ENCODE measurements at regions not wholly inside any gene's neighbourhood (a gene's known extent, or its start where the extent isn't known, plus 50 kb on each side); places are given as distances from the start of the nearest gene placed in this dataset.

DNA sequence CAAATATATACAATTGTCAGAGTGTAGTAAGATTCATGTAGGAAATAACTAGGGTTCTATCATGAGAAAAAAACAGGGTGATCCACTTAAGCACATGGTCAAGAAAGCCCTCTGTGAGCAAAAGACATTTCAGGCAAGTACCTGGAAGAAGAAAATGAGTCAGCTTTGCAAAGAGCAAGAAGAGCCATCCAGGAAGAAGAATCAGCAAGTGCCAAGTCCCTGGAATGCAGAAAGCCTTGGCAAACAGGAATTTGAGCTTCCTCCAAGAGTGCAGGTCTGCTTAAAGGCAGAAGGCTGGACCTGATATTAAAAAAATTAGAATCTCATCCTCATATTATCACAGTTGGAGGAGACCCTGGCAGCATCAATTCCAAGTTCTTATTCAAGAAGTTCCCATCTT lies 188.5 kb upstream of the CELF4 start:
- peaks cover 3% of the 10 kb centered on the region; the same call in 1 of the 2 replicates for H3K4me1 ChIP-seq (ENCODE audit: control insufficient read depth, insufficient read depth, low read length)
- H3K27me3 ChIP-seq (ENCODE audit: control insufficient read depth, insufficient read depth, low read length) = no peaks in the 10 kb centered on the region
- no peak for DNase-seq (ENCODE audit: low read depth, low spot score)
- H3K9me3 ChIP-seq (ENCODE audit: control insufficient read depth, insufficient read depth, low read length) = no peaks in the 10 kb centered on the region
- no peak overlapping the region for H3K4me3 ChIP-seq (ENCODE audit: low read length)
- H3K36me3 ChIP-seq (ENCODE audit: control insufficient read depth, insufficient read depth, low read length) = no peaks in the 10 kb centered on the region
- H3K27ac ChIP-seq (ENCODE audit: low read length) = no peak overlapping the region

DNA sequence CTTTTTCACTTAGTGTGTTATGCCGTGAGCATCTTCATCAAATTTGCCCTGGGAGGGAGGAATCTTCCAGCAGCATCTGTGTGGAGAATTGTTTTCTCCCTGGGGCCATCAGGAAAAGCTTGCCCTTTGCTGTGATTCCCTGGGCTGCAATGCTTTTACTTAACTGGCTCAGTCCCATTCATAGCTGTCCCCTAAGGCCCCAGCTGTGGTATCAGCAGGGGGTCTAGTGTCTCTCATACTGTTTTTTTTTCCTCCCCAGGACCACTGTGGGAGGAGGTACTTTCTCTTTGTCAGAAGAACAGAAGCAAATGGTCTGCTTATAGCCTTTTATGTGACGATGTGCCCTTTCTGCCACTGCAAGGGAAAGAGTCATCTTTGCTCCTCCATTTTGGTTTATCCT lies 176.8 kb upstream of the CELF4 start:
- H3K4me3 ChIP-seq (ENCODE audit: low read length) = no peak overlapping the region
- peak; percentile 20 for DNase-seq (ENCODE audit: low read depth, low spot score)
- H3K36me3 ChIP-seq (ENCODE audit: control insufficient read depth, insufficient read depth, low read length) = no peaks in the 10 kb centered on the region
- H3K4me1 ChIP-seq (ENCODE audit: control insufficient read depth, insufficient read depth, low read length) = no peaks in the 10 kb centered on the region
- no CpG with 5 or more reads among the region's 2 CpGs for WGBS (ENCODE audit: insufficient coverage, insufficient read length)
- H3K27me3 ChIP-seq (ENCODE audit: control insufficient read depth, insufficient read depth, low read length) = no peaks in the 10 kb centered on the region
- no peaks in the 10 kb centered on the region for H3K9me3 ChIP-seq (ENCODE audit: control insufficient read depth, insufficient read depth, low read length)
- H3K27ac ChIP-seq (ENCODE audit: low read length) = no peak overlapping the region

DNA sequence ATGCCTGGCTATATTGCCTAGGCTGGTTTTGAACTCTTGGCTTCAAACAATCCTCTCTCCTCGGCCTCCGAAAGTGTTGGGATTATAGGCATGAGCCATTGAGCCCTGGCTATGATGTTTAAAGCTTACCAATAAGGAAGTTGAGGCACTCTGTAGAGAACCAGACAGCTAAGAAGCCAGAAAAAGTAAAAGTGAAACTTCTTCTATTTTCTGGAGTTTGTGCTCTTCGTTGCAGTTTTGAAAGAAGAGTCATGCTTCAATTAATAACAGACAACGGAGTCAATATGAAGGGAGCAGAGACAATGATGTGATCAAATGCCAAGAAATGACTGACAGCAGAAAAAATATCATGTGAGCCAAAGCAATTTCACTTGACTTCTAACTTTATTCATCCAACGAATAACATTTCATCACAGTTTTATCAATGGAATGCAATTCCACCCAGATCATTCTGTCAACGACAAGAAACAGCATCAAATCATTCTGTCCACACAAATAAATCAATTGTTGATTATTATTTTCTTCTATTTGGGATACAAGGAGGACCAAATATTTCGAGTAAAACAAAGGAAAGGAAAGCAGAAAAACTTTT lies 175.5 kb upstream of the CELF4 start:
- no peaks in the 10 kb centered on the region for H3K9me3 ChIP-seq (ENCODE audit: control insufficient read depth, insufficient read depth, low read length)
- no CpG with 5 or more reads among the region's 7 CpGs for WGBS (ENCODE audit: insufficient coverage, insufficient read length)
- H3K4me3 ChIP-seq (ENCODE audit: low read length) = no peak overlapping the region
- H3K4me1 ChIP-seq (ENCODE audit: control insufficient read depth, insufficient read depth, low read length) = no peaks in the 10 kb centered on the region
- H3K27me3 ChIP-seq (ENCODE audit: control insufficient read depth, insufficient read depth, low read length) = no peaks in the 10 kb centered on the region
- DNase-seq (ENCODE audit: low read depth, low spot score) = no peak
- no peak overlapping the region for H3K27ac ChIP-seq (ENCODE audit: low read length)
- no peaks in the 10 kb centered on the region for H3K36me3 ChIP-seq (ENCODE audit: control insufficient read depth, insufficient read depth, low read length)

DNA sequence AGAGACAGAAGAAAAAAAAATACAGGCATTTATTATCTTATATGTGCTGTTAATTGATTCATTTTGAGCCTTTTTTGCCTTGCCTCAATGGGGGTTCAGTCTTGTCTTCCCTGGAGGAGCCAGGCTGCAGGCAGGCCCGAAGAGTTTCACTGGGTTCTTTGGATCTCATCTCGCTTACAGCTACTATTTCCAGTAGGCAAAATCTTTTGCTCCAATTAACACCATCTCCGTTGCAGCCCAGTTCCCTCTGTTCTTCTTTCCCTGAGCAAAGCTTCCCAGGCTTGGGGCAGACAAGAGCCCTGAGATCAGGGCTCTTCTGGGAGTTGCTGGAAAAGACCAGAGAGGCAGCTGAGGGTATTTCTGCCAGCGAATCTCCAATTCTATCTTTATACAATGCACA lies 168.8 kb upstream of the CELF4 start:
- no peaks in the 10 kb centered on the region for H3K36me3 ChIP-seq (ENCODE audit: control insufficient read depth, insufficient read depth, low read length)
- H3K4me1 ChIP-seq (ENCODE audit: control insufficient read depth, insufficient read depth, low read length) = no peaks in the 10 kb centered on the region
- H3K27ac ChIP-seq (ENCODE audit: low read length) = no peak overlapping the region
- no peaks in the 10 kb centered on the region for H3K9me3 ChIP-seq (ENCODE audit: control insufficient read depth, insufficient read depth, low read length)
- no CpG with 5 or more reads among the region's 4 CpGs for WGBS (ENCODE audit: insufficient coverage, insufficient read length)
- H3K27me3 ChIP-seq (ENCODE audit: control insufficient read depth, insufficient read depth, low read length) = no peaks in the 10 kb centered on the region
- no peak overlapping the region for H3K4me3 ChIP-seq (ENCODE audit: low read length)
- no peak for DNase-seq (ENCODE audit: low read depth, low spot score)

DNA sequence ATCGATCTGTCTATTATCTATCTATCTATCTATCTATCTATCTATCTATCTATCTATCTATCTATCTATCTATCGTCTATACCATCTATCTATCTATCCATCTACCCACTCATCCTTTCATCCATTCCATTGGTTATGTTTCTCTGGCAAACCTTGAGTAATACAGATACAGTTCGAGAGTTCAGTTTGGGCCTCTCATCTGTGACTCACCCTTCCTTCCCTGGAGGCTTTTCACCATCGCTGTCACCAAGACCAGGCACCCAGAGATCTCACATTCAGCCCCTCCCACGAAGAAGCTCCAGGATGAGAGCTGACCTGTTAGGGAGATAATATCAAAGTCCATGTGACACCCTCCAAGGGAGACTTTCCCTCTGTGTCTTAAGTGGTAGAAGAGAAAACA lies 164.1 kb upstream of the CELF4 start:
- no peak for DNase-seq (ENCODE audit: low read depth, low spot score)
- H3K36me3 ChIP-seq (ENCODE audit: control insufficient read depth, insufficient read depth, low read length) = no peaks in the 10 kb centered on the region
- H3K4me3 ChIP-seq (ENCODE audit: low read length) = no peak overlapping the region
- no peaks in the 10 kb centered on the region for H3K27me3 ChIP-seq (ENCODE audit: control insufficient read depth, insufficient read depth, low read length)
- H3K4me1 ChIP-seq (ENCODE audit: control insufficient read depth, insufficient read depth, low read length) = no peaks in the 10 kb centered on the region
- WGBS (ENCODE audit: insufficient coverage, insufficient read length) = 100% methylated on average over 1 of the region's 5 CpGs
- H3K9me3 ChIP-seq (ENCODE audit: control insufficient read depth, insufficient read depth, low read length) = no peaks in the 10 kb centered on the region
- no peak overlapping the region for H3K27ac ChIP-seq (ENCODE audit: low read length)

DNA sequence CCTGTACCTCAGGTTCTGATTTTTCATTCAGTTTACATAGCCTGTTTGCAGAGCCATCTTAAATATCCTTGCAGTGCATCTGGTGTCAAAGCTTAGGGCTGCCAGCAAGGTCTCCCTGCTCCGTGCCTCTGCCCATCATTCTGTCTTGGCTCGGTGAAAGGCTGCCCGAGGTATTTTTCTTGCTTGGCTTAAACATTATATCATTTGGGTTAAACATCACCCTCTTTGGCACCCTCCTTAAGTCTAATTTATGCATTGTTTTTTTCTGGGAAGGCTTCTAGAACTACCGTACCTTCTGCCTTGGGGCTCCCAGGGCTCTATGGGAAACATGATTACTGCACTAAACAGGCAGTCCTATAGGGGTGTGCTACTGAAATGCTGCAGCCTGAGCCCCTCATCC lies 158.6 kb upstream of the CELF4 start:
- no CpG with 5 or more reads among the region's 4 CpGs for WGBS (ENCODE audit: insufficient coverage, insufficient read length)
- Histone ChIP-seq H3K4me1 (ENCODE audit: control insufficient read depth, insufficient read depth, low read length) (no peaks in the 10 kb centered on the region), H3K36me3 (ENCODE audit: control insufficient read depth, insufficient read depth, low read length) (no peaks in the 10 kb centered on the region), H3K27me3 (ENCODE audit: control insufficient read depth, insufficient read depth, low read length) (no peaks in the 10 kb centered on the region), H3K4me3 (ENCODE audit: low read length) (no peak overlapping the region), H3K9me3 (ENCODE audit: control insufficient read depth, insufficient read depth, low read length) (no peaks in the 10 kb centered on the region), H3K27ac (ENCODE audit: low read length) (no peak overlapping the region)
- DNase-seq (ENCODE audit: low read depth, low spot score) = no peak

DNA sequence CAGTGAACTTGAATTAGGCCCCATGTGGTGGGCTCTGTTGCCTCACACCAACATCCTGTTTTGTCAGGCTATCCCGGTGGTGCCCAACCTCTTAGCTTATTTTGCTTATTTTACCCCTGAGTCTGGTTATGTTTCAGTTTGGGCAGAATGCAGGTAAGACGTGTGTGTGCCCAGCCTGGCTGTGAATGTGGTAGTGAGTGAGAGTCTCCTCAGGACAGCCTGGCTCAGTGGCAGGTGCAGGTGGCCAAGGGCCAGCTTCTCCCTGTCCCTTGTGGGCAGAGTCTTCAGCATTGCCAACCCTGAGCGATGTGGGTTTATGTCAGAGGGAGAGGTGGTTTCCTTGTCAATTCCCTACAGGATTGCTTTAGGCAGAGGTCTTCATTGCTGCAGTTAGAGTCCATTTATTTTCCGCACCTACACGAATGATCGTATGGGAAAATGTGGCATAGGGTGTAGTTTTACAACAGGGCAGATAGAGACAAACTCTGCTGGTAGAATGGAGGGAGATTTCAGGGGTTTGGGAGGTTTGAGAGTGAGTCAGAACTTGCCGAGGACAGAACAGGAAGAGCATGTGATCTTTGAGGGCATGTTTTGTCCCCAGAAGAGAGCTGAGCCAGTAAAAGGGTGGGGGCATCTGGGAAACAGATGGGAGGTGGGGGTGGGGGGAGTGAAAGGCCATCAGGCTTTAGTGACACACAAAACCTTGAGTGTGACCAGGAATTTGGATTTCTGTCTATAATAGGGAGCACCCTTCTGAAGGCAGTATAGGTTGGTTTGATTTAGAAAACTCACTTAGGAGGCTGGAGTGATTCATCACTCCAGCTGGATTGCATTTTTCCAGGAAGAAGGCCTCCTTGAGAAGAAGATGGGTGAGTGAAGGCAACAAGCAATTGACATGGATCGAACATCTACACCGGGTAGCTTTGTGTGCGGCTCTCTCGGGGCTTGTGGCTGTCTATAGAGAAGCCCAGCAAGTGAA lies 156.2 kb upstream of the CELF4 start:
- no peaks in the 10 kb centered on the region for H3K27me3 ChIP-seq (ENCODE audit: control insufficient read depth, insufficient read depth, low read length)
- H3K9me3 ChIP-seq (ENCODE audit: control insufficient read depth, insufficient read depth, low read length) = no peaks in the 10 kb centered on the region
- no CpG with 5 or more reads among the region's 11 CpGs for WGBS (ENCODE audit: insufficient coverage, insufficient read length)
- no peak for DNase-seq (ENCODE audit: low read depth, low spot score)
- no peaks in the 10 kb centered on the region for H3K4me1 ChIP-seq (ENCODE audit: control insufficient read depth, insufficient read depth, low read length)
- no peak overlapping the region for H3K27ac ChIP-seq (ENCODE audit: low read length)
- H3K4me3 ChIP-seq (ENCODE audit: low read length) = no peak overlapping the region
- H3K36me3 ChIP-seq (ENCODE audit: control insufficient read depth, insufficient read depth, low read length) = no peaks in the 10 kb centered on the region

DNA sequence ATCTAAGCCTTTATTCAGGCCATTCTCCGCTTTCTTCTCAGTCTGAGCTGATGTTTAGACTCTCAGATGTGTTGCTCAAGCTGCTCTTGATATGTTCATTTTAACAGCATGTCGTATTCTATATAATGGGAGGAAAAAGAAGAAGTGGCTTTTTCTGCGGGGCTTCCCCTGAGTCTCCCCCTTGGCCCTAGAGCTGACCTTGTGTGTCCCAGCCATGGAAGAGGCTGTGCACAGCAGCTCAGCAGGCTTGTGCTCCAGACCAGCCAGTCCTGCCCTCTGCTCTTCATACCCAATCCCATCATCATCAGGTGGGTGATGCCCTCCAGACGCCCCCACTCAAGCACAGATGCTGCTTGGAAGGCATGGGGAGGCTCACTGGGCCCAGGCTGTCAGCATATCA lies 155.1 kb upstream of the CELF4 start:
- WGBS (ENCODE audit: insufficient coverage, insufficient read length) = no CpG with 5 or more reads among the region's 4 CpGs
- no peak for DNase-seq (ENCODE audit: low read depth, low spot score)
- H3K4me1 ChIP-seq (ENCODE audit: control insufficient read depth, insufficient read depth, low read length) = no peaks in the 10 kb centered on the region
- H3K27me3 ChIP-seq (ENCODE audit: control insufficient read depth, insufficient read depth, low read length) = no peaks in the 10 kb centered on the region
- no peak overlapping the region for H3K27ac ChIP-seq (ENCODE audit: low read length)
- no peaks in the 10 kb centered on the region for H3K9me3 ChIP-seq (ENCODE audit: control insufficient read depth, insufficient read depth, low read length)
- H3K36me3 ChIP-seq (ENCODE audit: control insufficient read depth, insufficient read depth, low read length) = no peaks in the 10 kb centered on the region
- no peak overlapping the region for H3K4me3 ChIP-seq (ENCODE audit: low read length)

DNA sequence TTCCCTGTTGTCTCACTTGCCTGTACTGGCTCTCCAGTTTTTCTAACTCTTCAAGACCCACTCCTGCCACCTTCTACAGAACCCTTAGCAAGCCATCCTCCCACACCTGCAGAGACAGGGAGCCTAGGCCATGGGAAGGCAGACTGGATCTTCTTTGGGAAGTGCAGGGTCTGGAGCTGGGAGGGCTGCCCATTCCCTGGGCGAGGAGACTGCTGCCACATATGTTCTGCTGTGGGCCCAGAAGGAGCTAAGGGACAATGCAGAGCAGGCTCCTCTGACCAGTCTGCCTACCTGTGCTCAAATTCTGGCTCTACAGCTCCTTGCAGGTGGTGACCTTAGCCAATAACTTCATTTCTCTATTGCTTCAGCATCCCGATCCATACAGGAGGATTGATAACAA lies 152.1 kb upstream of the CELF4 start:
- H3K9me3 ChIP-seq (ENCODE audit: control insufficient read depth, insufficient read depth, low read length) = no peaks in the 10 kb centered on the region
- H3K27me3 ChIP-seq (ENCODE audit: control insufficient read depth, insufficient read depth, low read length) = no peaks in the 10 kb centered on the region
- no peaks in the 10 kb centered on the region for H3K4me1 ChIP-seq (ENCODE audit: control insufficient read depth, insufficient read depth, low read length)
- no peak overlapping the region for H3K27ac ChIP-seq (ENCODE audit: low read length)
- H3K36me3 ChIP-seq (ENCODE audit: control insufficient read depth, insufficient read depth, low read length) = no peaks in the 10 kb centered on the region
- DNase-seq (ENCODE audit: low read depth, low spot score) = no peak
- no peak overlapping the region for H3K4me3 ChIP-seq (ENCODE audit: low read length)
- WGBS (ENCODE audit: insufficient coverage, insufficient read length) = no CpG with 5 or more reads among the region's 2 CpGs

DNA sequence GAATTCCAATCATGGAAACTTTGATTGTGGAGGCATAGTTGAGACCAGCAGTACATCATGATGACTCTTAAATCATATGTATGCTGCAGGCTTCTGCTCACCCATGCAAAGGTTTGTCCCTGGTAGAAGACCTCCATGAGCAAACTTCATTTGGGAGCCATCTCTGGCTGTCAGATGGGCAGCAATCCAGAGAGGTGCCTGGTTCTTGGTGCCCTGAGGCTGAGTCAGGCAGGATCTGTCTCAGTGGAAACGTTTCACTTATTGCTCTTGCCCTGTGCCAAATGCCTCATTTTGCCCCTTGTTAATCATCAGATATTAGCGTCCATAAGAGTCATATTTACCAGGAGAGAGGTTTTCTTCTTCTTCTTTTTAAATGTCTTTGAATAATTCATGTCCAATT lies 151.5 kb upstream of the CELF4 start:
- no peaks in the 10 kb centered on the region for H3K4me1 ChIP-seq (ENCODE audit: control insufficient read depth, insufficient read depth, low read length)
- no peaks in the 10 kb centered on the region for H3K9me3 ChIP-seq (ENCODE audit: control insufficient read depth, insufficient read depth, low read length)
- H3K4me3 ChIP-seq (ENCODE audit: low read length) = no peak overlapping the region
- no peaks in the 10 kb centered on the region for H3K36me3 ChIP-seq (ENCODE audit: control insufficient read depth, insufficient read depth, low read length)
- H3K27me3 ChIP-seq (ENCODE audit: control insufficient read depth, insufficient read depth, low read length) = no peaks in the 10 kb centered on the region
- no peak for DNase-seq (ENCODE audit: low read depth, low spot score)
- WGBS (ENCODE audit: insufficient coverage, insufficient read length) = no CpG with 5 or more reads among the region's 2 CpGs
- no peak overlapping the region for H3K27ac ChIP-seq (ENCODE audit: low read length)
